Activated CD4-positive, CD25-positive, alpha-beta regulatory T cell treated with anti-CD3 and anti-CD28 coated beads, Interleukin-2, amount 50 U/mL, for 72 hours (primary cell): ENCODE measurements at regions not wholly inside any gene's neighbourhood (a gene's known extent, or its start where the extent isn't known, plus 50 kb on each side); places are given as distances from the start of the nearest gene placed in this dataset.

Experiments
- DNase-seq: peaks from one replicate; pipeline ENCODE4 v3.0.0; 2021

DNA sequence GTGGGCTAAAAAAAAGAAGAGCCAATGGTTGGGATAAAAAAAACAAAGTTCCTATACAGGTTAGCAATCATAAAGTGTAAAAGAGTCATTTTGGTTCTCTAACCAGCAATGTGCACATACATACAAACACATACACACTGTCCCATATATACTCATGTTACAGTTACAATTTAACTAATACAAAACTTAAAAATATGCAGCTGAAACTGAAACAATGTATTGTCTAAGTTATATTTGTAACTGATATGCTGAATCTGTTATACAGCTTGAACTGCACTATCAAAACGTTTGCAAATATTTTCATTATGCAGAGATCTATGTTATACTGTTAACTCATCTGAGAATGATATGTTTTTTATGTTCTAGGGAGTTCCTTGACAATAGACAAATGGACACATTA, 173.7 kb downstream of the KLF12 start:
- no peak for DNase-seq

DNA sequence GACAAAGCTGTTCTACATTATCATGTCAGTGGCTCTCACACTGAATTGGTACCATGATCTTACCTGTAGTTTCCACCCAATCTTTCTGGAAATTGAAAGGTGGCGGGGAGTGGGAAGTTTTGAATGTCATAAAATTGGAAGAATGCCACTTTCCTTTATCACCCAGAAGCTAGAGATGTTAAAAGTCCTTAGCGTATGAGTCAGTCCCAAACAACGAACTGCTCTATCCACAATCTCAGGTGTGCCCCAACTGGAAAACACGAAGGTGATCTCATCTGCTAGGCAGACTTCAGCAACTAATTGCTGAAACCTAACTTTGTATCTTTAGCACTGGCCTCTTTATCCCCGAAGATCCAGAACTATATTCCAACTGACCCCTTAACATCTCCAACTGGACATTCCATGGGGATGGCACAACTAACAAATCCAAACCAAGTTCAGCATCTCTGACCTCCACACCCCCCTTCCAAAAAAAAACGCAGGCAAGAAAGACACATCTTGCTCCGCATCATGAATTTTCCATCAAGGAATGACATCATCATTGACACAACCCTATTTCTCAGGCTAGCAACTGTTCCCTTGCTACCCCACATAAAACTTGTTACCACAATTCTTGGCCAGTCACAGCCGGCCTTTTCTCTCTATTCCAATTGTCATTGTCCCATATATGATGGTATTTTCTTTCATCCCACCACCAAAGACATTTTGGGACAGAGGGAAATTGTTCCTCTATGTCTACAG, 175.4 kb downstream of the KLF12 start:
- DNase-seq = no peak

GRCh38 chr13:73957889-73958288, 176.3 kb downstream of the KLF12 start:
- DNase-seq = no peak

DNA sequence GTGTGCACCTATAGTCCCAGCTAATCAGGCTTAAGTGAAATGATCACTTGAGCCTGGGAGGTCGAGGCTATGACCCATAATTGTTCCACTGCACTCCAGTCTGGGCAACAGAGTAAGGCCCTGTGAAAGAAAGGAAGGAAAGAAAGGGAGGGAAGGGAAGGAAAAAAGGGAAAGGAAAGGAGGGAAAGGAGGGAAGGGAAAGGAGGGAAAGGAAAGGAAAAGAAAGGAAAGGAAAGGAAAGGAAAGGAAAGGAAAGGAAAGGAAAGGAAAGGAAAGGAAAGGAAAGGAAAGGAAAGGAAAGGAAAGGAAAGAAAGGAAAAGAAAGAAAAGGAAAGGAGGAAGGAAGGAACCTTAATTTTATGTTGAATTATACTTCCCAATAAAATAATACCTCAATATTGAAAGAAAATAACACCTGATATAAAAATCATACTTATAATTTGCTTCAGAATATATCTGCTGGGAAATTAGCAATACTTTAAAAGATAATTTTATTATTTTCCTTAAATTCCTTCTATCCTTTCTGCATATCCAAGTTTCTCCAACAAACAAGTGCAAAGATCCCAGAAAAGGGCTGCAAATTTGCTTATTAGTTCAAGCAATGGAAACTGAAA, 177.3 kb downstream of the KLF12 start:
- DNase-seq = no peak

GRCh38 chr13:73955977-73956500, 178.2 kb downstream of the KLF12 start:
- DNase-seq = no peak

GRCh38 chr13:73954808-73955207, 179.4 kb downstream of the KLF12 start:
- no peak for DNase-seq

DNA sequence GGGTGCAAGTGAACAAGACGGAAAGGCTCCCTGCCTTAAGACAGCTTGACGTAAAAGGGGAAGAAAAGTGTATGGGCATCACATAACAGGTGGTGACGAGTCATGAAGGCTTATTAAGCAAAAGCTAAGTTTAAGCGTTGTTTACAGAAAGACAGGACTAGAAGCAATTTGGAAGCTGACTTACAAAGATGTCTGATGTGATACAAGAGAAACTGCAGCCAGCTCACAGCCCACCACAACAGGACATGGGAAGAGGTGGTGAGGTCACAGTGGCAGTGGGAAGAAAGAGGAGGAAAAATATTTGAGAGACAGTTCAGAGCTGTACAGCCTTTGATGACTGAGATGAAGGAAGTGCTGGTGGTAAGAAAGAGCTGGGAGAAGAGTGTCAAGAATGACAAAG, 181.6 kb downstream of the KLF12 start:
- no peak for DNase-seq

GRCh38 chr13:73948848-73949529, 185.2 kb downstream of the KLF12 start:
- DNase-seq = no peak

DNA sequence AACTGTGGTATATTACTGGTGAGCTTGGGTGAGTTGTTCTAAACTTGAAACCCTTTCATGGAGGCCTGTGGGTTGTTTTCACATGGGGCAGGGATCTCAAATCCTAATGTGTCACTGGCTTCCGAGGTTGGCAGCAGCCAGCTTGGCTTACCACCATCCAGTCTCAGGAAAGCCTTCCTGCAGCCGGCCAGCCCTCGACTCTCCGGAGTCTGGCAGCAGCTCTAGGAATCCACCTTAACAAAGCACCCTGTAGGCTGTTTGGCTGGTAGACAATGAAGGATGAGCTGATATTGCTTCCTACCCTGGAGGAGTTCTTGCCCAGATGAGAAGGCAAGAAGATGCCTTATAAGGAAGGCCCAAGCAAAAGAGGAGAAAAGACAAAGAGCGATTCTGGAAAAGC, 188.3 kb downstream of the KLF12 start:
- no peak for DNase-seq

DNA sequence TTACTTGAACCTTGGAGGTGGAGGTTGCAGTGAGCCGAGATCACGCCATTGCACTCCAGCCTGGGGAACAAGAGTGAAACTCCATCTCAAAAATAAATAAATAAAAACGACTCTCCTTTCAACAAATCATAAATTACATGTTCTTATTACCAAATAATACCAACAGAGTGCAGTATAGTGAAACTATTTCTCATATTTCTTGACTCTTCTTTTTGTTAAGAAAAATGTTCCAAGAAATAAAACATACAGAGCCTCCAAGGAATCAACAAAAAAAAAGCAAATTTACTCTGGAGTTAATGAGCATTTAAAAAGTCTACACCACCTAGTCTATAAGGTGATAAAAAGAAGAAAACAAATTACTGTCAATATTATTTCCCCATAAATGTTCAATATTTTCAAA, 188.8 kb downstream of the KLF12 start:
- no peak for DNase-seq

- DNase-seq = no peak
These were observed 190.3 kb downstream of the KLF12 start for GRCh38 chr13:73943965-73944233.

- DNase-seq = no peak
These were observed 190.9 kb downstream of the KLF12 start for GRCh38 chr13:73943137-73943964.

- no peak for DNase-seq
These were observed 192.5 kb downstream of the KLF12 start for GRCh38 chr13:73941752-73942151.

GRCh38 chr13:73940098-73940497, 194.1 kb downstream of the KLF12 start:
- no peak for DNase-seq

DNA sequence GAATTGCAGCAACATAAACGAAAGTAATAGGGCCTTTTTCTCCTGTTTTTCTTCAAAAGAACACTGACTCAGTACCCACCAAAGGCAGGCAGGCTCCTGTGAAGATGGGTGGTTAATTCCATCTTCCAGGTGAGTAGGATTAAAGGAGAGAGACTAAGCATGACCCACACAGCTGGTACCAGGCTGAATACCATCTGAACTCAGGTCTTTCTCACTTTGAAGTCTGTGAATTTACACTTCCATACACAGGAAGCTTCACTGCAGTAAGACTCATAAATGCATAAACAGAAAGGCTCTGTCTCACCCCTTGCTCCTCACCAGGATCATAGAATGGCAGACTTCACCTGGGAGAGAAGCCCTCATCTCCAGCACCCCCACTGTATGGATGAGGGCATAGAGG, 194.6 kb downstream of the KLF12 start:
- no peak for DNase-seq

DNA sequence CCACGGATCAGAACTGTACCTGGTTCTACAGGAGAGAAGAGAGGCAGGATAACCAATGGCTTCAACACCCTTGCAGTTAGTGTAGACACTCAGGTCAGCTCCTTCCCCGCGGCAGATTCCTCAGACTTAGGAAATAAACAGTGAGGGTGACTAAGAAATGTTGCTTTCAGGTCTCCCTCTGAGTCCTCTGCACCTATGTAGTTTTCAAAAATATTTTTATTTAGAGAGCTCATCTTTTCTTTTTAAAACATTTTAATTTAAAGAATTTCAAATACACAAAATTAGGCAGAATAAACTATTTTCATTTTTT, 195.2 kb downstream of the KLF12 start:
- no peak for DNase-seq

DNA sequence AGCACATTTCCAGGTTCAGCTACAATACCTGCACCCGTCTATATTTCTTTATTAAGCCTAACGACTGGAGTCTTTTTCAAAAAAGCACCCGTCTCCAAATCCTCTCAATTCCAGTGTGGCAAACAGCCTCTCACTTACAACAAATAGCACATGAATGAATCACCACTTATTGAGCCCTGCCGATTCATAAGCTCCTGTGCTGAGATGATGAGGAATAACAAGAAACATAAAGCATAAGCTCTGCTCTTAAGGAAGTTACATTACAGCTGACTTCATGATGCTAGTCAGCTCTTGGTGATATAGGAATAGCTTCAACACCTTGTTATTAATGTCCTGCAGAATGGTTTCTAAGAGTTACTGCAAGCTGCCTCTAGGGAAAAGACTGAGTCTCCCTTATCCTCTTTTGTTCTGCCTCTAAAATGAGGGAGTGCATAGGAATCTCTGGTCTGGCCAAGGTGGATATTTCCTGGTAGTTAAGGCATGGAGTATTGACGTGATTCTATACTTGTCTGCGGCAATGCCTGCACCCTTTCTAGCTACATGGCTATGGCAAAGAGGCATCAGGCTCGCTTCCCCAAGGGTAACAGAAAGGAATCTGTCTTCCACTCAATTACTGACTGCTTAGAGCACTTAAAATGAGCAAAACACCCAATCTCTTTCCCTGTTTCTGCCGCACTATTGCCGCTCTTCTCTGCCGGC, 195.7 kb downstream of the KLF12 start:
- DNase-seq = no peak

DNA sequence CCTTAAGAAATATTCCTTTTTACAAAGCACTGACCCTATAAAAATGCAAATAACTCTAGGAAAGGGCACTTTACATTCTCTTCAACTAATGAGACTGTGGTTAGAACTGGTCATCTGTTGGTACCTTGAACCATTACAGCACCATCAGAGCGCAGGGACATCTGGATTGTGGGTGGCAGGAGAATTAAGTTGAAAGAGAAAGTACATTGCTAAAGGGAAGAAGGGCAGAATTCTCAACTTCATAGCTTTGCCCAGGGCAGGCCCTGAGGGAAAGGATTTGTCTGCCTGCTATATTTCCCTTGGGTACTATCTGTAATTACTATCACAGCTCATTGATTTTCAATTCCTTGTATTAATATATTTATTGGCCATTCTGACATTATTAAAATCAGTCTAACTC, 196.8 kb downstream of the KLF12 start:
- no peak for DNase-seq

- DNase-seq = no peak
These were observed 198.2 kb downstream of the KLF12 start for GRCh38 chr13:73935991-73936390.

- no peak for DNase-seq
These were observed 199.4 kb downstream of the KLF12 start for GRCh38 chr13:73934771-73935170.

- DNase-seq = no peak
These were observed 200.0 kb downstream of the KLF12 start for GRCh38 chr13:73934215-73934641.

GRCh38 chr13:73933795-73934194, 200.4 kb downstream of the KLF12 start:
- no peak for DNase-seq

DNA sequence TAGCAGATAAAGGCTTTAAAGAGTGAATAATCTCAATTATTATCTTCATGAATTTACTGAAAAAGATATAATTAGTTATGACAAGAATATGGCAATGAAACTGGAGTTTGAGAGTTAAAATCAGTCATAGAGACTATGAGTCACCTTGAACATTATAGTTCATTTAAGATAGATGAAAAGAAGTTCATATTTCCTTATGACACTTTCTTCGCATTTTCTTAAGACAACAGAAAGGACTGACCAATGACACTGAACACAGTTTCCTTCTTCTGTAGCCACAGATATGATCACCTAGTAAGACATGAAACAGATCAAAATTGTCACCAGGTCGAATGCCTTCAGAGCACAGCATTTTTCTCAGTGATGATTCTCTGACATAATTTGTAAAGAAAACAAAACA, 202.1 kb downstream of the KLF12 start:
- no peak for DNase-seq
